NT2/D1 (cell line): ENCODE measurements at regions not wholly inside any gene's neighbourhood (a gene's known extent, or its start where the extent isn't known, plus 50 kb on each side); places are given as distances from the start of the nearest gene placed in this dataset.

Experiments used
- SUZ12 ChIP-seq: IDR thresholded peaks from 2 replicates; pipeline ENCODE4 v1.6.1; 2011; ENCODE audit not compliant: insufficient read length, insufficient read depth; ENCODE audit errors: extremely low read depth
- YY1 ChIP-seq: IDR thresholded peaks from 2 replicates; pipeline ENCODE4 v1.6.1; 2011; ENCODE audit not compliant: insufficient read length, insufficient read depth

- TF ChIP-seq YY1: no peak
- TF ChIP-seq SUZ12: no peak
Observed at GRCh38 chr6:154648188-154648887, 84.9 kb upstream of the SCAF8 start.
